Astrocyte (in vitro differentiated cells and primary cell): ENCODE measurements at regions not wholly inside any gene's neighbourhood (a gene's known extent, or its start where the extent isn't known, plus 50 kb on each side); places are given as distances from the start of the nearest gene placed in this dataset.

Experiments used
- CTCF ChIP-seq: IDR thresholded peaks from 2 replicates; pipeline ENCODE4 v1.5.1; 2011; ENCODE audit warnings: low read depth, mild to moderate bottlenecking, inconsistent platforms, low read length, moderate library complexity; ENCODE audit not compliant: insufficient read depth
- EZH2 ChIP-seq: IDR thresholded peaks from 2 replicates; pipeline ENCODE4 v1.6.1; 2012; ENCODE audit warnings: mild to moderate bottlenecking, low read length, inconsistent platforms; ENCODE audit not compliant: insufficient read depth

GRCh38 chr5:124229352-124229751 lies 517.1 kb downstream of the ZNF608 start:
- no peak for TF ChIP-seq EZH2
- TF ChIP-seq CTCF: no peak
